GM19397 (cell line): ENCODE measurements at regions not wholly inside any gene's neighbourhood (a gene's known extent, or its start where the extent isn't known, plus 50 kb on each side); places are given as distances from the start of the nearest gene placed in this dataset.

ENCODE experiments used
- ATAC-seq: cut with Tn5 transposase; IDR thresholded peaks from one replicate; pipeline ENCODE4 v1.9.1; 2021; ENCODE audit warnings: mild to moderate bottlenecking, moderate library complexity; ENCODE audit not compliant: unreplicated experiment

DNA sequence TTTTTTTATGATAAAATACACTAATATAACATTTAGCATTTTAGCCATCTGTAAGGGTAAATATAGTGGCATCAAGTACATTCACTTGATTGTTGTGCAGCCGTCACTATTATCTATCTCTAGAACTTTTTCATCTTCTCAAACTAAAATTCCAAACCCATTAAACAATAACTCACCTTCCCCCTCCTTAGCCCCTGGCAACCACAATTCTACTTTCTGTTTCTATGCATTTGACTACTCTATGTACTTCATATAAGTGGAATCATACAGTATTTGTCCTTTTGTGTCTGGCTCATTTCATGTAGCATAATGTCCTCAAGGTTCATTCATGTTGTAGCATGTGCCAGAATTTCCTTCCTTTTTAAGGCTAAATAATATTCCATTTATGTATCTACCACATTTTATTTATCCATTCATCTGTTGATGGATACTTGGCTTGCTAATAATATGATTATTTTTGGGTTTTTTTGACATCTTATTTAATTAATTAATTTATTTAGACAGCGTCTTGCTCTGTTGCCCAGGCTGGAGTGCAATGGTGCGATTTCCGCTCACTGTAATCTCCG lies 69.6 kb upstream of the MACF1 start:
- ATAC-seq, result no peak

DNA sequence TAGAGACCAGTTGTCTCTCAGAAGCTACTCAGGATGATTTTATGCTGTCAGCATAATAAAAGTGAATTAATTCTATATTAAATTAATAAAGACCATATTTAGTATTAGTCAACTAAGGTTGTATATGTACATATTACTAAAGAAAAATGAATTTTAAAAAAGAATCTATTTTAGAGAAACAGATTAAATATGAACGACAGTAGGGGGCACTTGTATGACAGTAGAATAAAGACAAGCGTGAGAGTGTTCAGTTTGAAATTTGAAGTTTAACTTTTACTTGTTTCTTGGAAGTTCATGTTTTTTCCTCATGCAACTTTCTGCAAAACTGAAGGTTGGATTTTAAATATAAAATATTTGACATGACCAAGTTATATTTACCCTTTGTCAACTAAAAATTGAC lies 67.9 kb upstream of the MACF1 start:
- no peak for ATAC-seq

DNA sequence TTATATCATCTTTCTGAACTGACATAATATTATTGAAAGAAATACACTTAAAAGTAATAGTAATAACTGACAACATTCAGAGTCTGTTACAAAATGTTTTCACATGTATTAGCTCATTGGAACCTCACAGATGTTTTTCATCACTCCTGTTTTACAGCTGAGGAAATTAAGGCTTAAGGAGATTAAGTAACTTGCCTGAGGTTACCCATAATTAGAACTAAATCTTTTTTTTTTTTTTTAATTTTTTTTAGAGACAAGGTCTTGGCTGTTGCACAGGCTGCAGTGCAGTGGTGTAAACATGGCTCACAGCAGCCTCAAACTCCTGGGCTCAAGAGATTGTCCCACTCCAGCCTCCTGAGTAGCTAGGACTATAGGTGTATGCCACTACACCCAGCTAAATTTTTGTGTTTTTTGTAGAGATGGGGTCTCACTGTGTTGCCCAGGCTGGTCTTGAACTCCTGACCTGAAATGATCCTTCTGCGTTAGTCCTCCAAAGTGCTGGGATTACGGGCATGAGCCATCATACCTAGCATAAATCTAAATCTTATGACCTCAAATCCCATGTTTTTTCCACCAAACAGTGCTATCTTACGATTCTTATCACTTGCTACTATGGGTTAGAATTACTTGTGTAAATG lies 64.7 kb upstream of the MACF1 start:
- ATAC-seq, result no peak

DNA sequence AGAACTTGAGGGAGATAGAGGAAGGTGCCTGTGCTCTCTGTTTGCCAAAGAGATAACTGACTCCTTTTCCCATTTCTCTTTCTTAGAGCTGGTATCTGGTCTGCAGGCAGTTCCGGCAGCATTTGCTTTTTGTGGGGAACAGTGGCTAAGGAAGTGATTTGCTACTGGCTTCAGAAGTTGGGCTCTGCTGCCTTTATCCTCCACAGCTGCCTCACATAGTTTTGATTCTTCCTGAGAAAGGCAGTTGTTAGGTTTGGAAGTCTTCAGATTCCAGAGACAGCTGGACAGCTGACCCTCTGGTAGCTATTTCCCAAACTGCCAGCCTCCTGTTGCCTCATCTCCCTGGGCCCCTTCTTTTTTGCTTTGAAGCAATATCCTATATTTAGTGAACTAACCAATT lies 62.6 kb upstream of the MACF1 start:
- ATAC-seq, result no peak

DNA sequence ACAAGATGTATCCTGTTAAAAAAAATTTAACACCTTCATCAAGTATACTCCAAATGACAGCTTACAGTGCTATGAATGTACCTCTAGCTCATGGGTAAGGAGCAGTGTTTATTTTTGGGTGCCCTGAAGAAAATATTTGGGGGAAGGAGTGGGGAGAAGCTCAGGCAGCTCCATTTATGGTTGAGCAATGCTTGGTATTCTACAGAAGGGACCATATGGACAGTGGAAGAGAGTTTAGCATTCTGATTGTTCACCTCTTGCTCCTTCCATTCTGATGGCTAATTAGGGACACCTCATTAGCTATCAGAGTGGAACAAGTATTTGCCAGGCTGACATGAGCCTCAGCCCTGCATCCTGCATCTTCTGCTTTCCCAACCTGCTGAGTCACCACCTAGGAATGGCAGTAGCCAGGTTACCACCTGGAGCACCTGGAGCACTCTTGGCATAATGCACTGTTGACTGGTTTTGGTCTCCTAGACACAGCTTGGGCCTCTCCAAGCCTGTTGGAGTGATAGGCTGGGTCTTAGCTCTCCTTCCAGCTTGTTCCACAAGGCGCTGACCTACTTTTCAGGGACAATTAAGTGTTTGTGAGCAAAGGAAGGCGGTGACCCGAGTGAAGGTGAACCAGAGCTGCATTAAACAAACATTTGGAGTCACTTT lies 62.0 kb upstream of the MACF1 start:
- ATAC-seq, result no peak

DNA sequence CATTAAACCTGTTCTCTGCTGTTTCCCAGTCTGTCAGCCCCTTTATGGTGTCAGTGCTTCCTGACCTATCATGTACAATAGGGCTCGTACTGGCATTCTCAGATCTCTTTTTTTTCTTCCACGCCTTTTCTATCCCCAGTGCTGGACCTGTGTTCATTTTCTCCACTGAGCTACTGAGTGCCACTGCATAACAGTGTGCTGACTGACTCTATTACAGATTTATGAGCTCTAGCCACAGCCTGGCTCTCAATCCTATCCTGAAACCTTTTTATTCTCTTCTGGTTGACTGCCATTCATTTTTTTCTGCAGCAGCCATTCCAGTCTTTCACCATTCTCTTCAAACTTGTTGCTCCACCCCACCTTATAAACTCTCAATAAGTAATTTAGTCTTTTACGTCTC lies 59.6 kb upstream of the MACF1 start:
- ATAC-seq, result no peak

DNA sequence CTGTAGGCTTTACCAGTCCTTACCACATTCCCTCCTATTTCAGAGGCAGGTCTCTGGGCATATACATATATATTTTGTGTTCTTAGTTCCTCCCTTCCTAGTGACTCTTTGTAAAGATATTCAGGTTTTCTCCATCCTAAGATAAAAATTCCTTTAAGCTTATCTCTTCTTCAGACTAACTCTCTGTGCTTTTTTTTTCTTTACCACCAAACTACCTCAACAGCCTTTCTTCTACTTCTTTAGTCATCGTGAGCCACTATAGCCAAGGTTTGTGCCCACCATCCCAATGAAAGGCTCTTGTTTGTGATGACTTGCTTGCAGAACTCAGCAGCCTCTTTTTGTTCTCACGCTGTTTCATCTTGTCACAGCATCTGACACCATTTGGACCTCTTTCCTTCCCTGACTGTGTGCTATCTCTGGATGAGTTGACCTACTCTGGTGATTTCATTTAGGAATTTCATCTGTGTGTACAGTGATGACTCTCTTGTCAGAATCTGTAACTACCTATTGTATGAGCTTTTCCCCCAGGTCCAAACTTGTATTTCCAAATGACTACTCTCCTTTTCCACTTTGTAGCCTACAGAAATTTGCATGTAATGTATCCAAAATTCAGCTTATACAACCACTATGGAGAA lies 59.0 kb upstream of the MACF1 start:
- no peak for ATAC-seq

DNA sequence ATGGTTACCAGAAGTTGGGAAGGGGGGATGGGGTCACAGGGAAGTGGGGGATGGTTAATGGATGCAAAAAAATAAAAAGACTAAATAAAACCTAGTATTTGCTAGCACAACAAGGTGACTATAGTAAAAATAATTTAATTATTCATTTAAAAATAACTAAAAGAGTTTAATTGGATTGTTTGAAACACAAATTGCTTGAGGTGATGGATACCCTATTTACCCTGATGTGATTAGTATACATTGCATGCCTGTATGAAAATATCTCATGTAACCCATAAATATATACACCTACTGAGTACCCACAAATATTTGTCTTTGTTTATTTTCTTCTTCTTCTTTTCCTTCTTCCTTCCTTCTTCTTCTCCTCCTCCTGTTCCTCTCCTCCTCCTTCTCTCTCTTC lies 57.8 kb upstream of the MACF1 start:
- ATAC-seq, result no peak

DNA sequence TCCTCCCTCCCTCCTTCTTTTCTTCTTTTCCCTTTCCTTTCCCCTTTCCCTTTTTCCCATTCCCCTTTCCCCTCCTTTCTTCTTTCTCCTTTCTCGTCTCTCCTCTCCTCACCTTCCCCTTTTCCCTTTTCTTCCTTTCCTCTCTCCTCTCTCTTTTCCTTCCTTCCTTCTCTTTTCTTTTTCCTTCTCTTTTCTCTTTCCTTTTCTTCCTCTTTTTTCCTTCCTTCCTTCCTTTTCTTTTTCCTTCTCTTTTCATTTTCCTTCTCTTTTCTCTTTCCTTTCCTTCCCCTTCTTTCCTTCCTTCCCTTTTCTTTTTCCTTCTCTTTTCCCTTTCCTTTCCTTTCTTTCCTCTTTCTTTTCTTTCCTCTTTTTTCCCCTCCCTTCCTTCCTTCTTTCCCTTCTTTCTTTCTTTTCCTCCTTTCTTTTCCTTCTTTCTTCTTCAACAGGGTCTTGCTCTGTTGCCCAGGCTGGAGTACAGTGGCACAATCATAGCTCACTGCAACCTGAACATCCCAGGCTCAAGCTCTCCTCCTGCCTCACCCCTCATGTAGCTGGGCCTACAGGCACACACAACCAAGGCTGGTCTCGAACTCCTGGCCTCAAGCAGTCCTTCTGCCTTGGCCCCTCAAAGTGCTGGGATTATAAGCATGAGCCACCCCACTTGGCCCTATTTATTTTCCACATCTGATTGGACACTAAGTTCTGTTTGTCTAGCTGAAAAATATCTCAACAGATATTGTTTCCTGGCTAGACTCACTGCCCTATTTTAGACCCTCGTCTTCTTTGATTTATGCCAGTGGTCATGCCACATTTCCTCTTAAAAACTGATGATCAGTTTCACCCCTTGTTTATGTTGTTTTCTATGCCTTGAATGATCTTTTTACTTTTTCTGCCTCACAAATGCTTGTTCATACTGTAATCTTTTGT lies 57.1 kb upstream of the MACF1 start:
- no peak for ATAC-seq

DNA sequence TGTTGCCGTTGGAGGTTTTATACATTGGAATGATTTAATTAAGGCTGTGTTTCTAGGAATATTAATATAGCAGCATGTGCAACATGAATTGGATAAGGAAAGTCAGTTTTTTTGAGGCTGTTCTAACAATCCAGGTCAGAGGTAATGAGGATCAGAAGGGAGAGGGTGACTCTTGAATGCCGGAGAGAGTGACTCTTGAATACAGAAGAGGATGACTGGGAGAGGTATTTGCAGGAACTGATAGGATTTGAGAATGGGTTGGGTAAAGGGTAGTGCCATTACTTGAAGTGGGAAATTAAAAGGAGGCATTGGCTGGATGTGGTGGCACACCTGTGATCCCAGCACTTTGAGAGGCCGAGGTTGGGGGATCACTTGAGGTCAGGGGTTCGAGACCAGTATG lies 55.6 kb upstream of the MACF1 start:
- ATAC-seq, result no peak

DNA sequence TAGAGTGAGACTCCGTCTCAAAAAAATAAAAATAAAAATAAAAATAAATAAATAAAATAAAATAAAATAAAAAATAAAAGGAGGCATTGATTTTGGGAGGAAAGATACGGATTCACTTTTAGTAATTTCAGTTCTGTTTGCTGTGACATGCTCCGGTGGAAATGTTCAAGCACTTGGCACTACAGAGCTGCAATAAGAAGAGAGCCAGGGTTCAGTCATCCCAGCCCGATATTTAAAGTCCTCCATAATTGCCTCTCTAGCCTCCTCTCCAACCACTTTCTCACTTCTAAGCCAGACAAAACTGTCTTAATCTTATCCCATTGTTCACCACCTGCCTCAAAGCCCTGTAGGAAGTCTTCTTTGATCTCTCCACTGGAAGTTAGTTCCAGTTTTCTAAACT lies 55.0 kb upstream of the MACF1 start:
- no peak for ATAC-seq

DNA sequence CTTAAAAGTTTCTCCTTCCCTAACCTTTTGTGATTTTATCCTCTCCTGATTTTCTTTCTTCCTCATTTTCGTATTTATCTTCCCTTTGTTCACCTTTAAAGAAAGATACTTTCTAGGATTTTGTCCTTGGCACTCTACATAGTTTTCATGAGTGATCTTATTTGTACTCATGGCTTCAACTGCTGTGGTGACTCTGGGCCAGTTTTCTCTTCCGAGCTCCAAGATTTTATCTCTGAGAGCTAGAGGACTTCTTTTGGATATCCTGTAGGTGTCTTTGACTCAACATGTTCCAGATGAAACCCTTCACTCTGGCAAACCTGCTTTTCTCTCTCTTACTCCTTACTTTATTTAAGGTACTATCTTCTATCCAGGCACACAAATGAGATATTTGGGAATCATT lies 53.7 kb upstream of the MACF1 start:
- ATAC-seq, result no peak

DNA sequence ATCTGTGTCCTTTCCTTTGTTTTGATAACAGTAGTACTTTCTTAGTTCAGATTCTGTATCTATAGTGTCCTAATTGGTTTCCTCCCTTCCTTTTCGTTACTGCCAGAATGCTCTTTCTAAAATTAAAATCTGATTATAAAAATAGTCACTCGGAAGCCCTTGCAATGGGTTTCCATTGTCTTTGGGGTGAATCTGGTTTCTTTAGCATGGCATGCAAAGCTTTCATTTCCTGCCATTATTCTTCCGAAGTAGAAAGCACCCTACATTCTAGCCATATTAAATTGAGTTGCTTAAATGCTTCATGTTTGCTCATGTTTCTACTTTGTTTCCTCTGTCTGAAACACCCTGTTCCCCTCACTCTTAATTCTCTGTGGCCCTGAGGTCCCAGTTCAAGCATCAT lies 53.2 kb upstream of the MACF1 start:
- no peak for ATAC-seq

DNA sequence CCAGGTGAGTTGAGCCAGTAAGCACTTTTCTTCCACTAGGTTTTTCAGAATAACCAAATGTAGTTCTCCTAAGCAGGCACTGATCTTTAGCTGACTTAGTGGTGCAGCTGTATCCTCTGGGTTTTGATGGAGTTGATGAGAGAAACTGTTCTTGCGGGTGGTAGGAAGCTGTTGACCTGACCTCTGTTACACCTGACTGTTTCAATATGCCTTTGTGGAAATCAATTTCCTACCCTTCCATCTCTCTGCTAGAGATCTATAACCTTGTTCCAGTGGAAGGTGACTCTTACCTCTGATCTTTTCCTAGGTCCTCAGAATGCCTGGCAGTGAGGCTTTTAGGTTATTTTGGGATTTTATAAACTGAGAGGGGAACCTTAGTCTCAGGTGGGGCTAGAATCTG lies 51.6 kb upstream of the MACF1 start:
- no peak for ATAC-seq

DNA sequence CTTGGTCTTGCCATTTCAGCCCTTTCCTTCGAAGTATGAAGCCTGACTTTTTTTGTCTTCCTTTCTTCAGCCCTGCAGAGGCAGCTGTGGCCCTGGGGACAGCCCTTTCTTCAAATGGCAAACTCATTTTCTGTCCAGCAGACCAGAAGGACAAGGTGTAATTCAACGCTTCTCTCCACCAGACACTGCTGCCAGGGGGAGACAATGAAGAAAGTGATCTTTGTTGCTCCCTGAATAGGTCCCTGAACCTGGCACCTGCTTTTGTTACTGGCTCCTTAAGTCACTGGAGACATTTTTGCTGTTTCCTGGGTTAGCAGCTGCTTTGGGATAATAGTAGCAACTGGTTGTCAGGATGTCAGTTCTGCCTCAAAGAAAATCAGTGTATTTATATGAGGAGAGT lies 50.8 kb upstream of the MACF1 start:
- ATAC-seq, result no peak

DNA sequence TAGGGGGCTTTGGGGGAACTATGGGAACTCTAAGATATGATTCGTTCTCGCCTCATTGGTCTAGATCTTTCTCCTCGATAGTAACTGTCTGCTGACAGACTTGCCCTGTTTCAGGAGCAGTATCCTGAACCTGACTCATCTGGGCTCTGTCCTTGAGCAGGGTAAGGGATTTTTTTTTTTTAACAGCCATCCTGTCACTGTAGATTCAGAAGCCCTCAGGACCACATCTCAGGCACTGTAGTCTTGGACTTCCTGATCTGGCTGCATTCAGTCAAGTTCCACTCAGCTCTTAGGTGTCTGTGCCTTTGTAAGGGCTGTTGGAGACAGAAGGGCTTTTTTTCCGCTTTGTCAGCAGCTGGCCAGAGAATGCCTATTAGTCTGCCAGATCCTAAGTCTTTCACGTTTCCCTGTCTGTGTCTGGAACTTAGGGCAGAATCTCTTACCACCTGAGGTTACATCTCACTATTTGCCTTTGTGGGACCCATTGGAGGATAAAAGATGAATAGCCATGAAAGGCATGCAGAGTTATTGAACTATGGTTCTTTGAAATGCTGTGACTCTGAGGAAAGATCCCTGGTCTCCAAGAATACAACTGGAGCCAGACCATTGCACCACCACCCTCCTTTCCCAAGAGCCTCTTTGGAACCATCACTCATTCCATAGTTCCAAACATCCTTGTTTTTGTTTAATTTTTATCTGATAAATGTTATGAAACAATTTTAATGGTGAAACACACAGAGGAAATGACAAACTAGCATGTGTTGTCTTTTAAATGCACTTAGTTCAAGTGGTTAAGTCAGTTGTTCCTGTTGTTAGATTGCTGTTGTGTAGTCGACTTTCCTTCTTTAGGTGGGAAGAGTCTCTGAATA lies 49.7 kb upstream of the MACF1 start:
- no peak for ATAC-seq
